ENCODE measurements at regions not wholly inside any gene's neighbourhood (a gene's known extent, or its start where the extent isn't known, plus 50 kb on each side); places are given as distances from the start of the nearest gene placed in this dataset.

DNA sequence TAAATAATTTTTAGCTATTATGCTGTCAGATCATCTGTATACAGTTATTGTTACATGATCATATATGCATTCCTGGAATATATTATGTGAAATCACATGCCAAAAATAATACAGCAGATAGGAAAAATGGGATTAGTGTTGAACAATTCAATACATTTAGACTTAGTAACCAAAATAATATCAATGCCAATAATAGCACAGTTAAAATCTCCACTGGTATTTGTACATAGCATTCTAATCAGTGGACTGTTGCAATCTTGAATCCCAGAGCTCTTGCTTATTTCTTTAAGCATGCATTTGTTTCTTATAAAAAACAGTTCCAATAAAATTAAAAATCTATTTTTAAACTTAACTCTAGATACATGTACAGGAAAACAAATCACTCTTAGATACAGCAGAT is 2772.2 kb downstream of the PCDH9 start:
- TF ChIP-seq BHLHE40 (IDR thresholded peaks at IDR 0.05; ENCODE audit: borderline replicate concordance) (no peak), NFRKB (IDR thresholded peaks at IDR 0.05) (no peak; the same call in 1 of the 2 replicates), ARNT (IDR thresholded peaks at IDR 0.05) (no peak), FOXK2 (IDR thresholded peaks at IDR 0.05) (no peak), HDGF (IDR thresholded peaks at IDR 0.05; ENCODE audit: borderline replicate concordance) (no peak)
- TF ChIP-seq, protein P1, sequence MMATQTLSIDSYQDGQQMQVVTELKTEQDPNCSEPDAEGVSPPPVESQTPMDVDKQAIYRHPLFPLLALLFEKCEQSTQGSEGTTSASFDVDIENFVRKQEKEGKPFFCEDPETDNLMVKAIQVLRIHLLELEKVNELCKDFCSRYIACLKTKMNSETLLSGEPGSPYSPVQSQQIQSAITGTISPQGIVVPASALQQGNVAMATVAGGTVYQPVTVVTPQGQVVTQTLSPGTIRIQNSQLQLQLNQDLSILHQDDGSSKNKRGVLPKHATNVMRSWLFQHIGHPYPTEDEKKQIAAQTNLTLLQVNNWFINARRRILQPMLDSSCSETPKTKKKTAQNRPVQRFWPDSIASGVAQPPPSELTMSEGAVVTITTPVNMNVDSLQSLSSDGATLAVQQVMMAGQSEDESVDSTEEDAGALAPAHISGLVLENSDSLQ (IDR thresholded peaks at IDR 0.05) = no peak

Data from HEK293T (cell line).